Glomerular visceral epithelial cell (primary cell): ENCODE measurements at regions not wholly inside any gene's neighbourhood (a gene's known extent, or its start where the extent isn't known, plus 50 kb on each side); places are given as distances from the start of the nearest gene placed in this dataset.

Source experiments
- DNase-seq: peaks from one replicate; pipeline ENCODE4 v3.0.0-alpha.2; 2016; ENCODE audit errors: extremely low spot score

DNA sequence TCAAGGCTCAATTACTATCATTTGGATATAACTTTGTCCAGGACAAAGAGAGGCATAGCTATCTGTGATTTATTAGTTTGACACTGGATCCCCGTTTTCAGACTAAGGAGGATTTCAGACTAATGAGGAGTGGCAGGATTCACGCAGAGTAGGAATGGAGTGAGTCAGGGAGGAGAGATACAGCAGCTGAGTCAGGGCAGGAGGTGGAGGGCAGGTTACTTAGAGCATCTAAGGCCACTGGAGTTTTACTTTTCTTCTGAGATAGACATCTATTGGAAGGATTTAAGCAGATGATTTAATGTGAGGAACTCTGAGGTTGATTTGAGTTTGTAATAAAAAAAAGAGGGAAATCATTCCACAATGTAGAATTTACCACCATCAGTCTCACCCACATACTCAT is 110.6 kb downstream of the RPIA start:
- DNase-seq = peak; percentile 17

DNA sequence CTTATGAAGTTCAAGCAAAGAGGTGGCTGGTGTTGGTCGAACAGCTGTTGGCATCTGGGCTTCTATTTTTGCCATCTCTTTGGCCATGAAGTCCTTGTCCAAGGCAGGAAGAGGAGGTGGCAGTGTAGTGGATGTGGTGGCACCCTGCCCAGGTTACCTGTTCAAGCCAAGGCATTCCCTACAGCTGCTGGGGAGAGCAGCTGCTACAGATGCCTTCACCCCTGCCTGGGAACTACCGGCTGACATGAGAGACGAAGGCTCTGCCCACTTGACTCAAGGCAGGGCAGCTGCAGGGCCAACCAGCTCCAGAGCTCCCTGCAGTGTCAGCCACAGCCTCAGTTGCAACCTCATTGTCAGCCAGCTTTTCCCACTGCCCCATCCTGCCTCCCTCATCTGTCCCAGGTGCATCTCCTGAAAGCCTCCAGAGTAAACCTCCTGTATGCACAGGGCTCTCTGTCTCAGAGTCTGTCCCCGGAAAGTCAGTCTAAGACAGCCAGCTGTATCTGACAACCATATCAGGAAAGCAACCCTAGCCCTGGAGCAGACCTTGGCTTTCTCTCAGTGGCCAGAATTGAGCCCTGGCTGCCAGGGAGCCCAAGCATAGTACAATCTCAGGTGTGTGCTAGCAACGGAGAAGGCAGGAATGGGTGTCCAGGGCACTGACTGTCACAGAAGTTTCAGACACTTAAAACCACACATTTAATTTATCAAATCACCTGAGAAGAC is 115.9 kb downstream of the RPIA start:
- DNase-seq = no peak

- no peak for DNase-seq
Observed at GRCh38 chr2:88808083-88808482, 116.6 kb downstream of the RPIA start.

DNA sequence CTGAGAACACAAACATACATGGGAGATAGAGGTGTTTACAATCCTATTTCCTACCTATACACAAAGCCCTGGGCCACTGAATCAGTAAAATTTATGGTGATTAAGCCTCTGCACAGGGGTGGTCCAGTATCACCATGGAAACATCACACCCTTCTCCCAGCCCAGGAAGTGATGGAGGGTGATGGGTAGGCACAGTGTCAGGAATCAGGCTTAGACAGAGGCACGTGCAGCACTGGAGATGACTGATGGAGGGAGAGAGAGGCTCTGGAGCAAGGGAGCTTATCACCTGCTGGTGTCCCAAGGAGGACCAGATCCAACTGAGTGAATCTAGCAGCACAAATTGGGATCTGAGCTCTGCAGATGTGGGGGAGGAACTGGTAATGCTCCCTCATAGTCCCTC is 117.2 kb downstream of the RPIA start:
- DNase-seq = no peak

DNA sequence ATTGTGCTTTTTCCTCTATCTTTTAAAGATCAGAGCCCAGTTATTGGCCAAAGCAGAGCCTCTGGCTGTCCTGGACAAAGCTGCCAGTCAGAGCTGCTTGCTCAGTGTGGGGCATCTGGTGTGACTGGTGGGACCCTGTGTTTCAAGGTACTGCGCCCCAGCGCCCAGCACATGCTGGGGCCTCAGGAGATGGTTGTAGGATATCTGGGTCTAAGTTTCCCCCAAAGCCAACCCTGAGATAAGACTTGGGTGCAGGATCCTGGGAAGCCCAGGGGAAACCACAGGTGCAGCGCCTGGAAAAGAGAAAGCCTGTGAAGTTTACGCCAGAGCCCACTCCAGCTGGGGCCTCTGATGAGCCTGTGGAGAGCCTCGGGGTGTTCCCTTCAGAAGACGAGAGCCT is 117.7 kb downstream of the RPIA start:
- no peak for DNase-seq

DNA sequence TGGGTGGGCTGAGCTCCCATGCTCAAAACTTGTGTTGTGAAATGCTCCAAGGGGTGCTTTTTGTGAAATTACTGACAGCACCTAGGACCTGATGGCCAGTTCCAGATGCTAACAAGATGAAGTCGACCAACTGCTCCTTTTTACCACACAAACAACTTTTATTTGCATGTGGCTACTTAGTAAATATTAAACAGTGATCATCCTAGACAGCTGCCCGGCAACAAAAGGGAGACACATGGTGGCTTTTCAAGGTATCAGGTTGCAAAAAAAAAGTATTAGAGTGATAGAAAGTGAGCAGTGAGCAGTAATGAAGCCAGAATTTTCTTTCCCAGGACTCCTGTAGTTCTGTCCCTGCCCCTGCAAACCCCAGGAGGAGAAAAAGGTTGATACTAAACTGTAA is 118.5 kb downstream of the RPIA start:
- no peak for DNase-seq

GRCh38 chr2:88810488-88810887 is 119.0 kb downstream of the RPIA start:
- DNase-seq = no peak

- DNase-seq = no peak
Observed at GRCh38 chr2:88811233-88811632, 119.8 kb downstream of the RPIA start.

DNA sequence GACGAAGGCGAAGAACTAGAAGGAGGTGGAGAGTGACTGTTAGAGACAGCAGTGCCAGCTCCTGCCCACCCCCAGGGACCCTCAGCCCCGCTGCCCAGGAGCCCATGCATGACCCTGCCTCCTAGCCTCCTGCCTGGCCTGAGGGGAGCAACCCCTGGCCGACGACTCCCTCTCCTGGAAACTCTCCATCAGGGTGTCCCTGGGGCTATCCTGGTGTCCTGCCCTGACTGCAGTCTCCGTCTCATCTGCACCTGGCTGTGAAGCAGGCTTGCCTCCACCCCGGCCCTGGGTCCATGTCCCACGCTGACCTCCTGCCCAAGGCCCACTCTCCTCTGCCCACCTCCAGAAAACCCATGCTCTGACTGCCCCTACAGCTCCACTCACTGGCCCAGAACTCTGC is 120.2 kb downstream of the RPIA start:
- no peak for DNase-seq

DNA sequence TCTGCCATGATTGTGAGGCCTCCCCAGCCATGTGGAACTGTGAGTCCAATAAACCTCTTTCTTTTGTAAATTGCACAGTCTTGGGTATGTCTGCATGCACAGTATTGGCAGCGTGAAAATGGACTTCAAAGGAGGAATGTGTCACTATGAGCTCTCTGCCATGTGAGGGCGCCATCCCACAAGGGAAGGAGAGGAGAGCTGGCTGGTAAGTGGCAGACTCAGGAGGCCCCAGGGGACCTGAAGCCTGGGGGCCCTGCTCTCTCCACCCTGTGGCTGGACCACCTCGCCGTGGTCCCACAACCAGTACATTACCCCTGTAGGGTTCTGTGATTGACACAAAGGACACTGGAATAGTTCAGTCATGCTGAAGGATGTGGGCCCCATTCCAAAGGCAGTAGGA is 122.1 kb downstream of the RPIA start:
- no peak for DNase-seq

DNA sequence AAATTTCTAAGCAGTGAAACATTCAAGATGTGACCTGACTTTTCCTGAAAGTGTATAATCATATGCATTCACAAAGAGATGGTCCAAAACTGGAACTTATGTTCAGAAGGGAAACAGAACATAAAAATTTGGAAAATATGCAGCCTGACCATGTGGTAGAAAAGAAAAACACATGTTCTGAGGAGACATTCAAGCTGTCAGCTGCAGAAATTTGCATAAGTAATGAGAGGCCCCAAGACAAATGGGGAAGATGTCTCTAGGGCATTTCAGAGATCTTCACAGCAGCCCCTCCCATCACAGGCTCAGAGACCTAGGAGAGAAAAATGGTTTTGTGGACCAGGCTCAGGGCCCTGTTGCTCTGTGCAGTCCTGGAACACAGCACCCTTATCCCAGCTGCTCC is 123.8 kb downstream of the RPIA start:
- DNase-seq = no peak

- no peak for DNase-seq
Observed at GRCh38 chr2:88815697-88816096, 124.2 kb downstream of the RPIA start.

DNA sequence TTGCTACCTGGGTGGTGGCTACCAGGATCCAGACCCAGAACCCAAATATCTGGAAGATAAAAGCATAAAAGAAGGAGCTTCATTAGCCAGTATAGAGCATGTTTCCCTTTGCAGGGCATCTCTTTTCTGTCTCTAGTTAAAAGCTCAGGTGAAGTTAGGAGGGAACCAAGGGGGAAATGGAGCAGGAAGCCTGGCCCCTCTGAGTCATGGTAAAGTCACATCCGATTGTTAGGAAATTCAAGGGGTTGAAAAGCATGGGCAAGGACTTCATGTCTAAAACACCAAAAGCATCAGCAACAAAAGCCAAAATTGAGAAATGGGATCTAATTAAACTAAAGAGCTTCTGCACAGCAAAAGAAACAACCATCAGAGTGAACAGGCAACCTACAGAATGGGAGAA is 126.9 kb downstream of the RPIA start:
- DNase-seq = no peak

- no peak for DNase-seq
Observed at GRCh38 chr2:88824951-88825350, 133.5 kb downstream of the RPIA start.

GRCh38 chr2:88826399-88826798 is 134.9 kb downstream of the RPIA start:
- no peak for DNase-seq

GRCh38 chr2:88827821-88828220 is 136.3 kb downstream of the RPIA start:
- no peak for DNase-seq

DNA sequence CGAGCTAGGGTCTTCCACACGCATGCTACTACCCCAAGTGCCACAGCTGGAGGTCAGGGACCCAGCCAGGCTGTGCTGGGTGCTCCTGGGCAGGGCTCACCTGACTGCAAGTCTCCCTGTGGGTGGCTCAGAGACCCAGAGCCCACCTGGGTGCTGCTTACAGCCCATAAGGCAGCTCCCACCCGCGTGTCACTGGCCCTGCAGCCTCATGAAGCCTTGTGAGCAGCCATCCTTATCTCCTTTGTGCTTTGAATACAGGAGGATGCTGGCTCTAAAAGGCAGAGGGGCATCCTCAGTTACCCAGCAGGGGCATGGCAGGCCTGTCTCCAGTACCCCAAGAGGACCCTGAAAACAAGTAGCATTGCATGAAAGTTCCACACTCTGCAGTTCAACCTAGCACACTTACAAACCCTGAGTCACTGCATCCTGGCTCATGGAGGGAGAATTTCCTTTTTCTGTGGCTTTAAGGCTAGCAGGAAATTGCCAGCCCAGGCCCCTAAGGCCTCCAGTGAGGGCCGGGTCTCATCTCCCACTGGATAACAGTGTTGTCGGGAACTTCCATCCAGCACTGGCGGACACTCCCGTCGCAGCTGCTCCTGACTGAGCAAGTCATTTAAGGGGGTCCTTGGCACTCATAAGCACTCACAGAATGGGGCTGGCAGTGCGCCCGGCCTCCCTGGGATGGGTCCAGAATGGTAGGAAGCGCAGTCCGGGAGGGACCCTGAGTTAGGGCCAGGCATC is 137.1 kb downstream of the RPIA start:
- DNase-seq = no peak

GRCh38 chr2:88829607-88830463 is 138.4 kb downstream of the RPIA start:
- no peak for DNase-seq

DNA sequence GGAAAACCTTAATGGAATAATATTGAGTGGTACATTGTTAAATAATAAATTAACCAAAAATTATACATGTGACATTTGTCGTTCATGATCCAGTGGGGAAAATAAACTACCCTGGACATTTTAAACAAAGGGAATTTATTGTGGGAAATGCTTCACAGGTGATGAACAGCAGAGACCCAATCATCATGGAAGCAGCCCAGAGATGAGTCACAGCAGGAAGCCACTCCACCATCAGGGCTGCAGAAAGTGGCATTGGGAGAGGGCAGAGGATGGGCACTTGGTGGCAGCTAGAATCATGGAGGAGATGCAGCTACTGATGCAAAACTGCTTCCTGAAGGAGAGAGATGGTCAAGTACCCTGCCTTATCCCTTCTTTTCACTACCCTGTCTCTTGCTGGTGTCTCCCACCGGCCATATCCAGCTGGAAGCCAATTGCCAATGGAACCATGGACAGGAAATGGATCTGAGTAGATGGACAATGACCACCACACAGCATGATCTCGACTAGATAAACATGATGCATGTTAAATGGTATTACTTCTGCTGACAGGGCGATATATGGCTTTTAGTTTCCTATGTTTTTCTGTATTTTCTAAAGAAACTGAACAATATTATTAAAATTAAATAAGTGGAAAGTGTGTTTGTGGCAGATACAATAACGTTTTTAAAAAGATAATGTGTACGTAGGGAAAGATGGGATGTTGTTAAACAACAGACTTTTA is 139.8 kb downstream of the RPIA start:
- DNase-seq = no peak

DNA sequence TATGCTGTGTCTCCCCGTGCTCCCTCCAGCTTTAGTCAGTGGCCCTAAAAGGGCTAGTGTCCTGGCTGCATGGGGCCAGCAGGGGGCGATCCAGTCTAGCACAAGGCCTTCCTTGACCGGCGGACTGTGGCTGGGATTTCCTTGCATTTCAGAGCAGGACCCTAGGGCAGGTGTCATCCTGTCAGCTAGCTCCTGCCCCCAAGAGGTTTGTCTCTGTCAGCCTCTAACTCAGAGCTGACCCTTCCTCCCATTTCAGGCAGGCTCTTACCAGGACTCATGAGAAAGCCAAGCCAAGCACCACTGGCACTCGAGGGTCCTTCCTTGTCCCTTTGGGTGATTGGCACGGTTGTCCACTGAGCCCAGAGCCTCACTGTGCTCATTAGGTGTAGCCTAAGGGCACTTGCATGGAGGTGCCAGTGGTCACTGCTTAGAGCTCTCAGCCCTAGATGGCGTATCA is 140.3 kb downstream of the RPIA start:
- DNase-seq = peak; percentile 35

DNA sequence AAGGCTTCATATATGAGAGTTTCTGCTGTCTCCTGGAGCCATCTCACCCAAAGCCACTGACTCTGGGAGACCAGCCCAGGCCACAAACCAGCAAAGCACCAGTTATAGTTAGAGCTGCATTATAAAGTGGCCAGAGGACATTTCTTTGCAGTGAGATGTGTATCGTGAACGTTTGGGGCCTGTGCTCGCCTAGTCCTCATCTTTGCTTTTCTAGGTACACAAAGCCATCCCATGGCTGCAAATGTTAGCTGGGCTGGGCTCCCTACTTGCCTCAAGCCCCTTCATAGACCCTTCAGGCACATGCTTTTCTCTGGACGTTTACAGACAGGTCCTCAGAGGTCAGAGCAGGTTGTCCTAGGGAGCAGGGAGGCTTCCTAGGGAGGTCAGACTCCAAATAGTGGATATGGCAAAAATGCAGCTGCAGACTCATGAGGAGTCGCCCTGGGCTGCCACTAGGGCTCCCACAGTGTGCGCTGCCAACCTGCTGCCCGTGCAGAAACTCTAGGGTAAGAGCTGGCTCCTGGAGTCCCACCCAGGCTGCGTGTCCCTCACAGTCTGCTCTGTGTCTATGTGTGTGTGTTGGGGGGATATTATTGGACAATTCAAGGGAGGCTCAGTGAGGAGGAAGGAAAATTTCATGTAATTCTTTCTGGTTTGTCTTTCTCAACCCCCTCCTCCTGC is 141.0 kb downstream of the RPIA start:
- no peak for DNase-seq
